Gastrocnemius medialis (tissue), 4 donors: ENCODE measurements at regions not wholly inside any gene's neighbourhood (a gene's known extent, or its start where the extent isn't known, plus 50 kb on each side); places are given as distances from the start of the nearest gene placed in this dataset.

Source experiments
- CTCF ChIP-seq, 5 experiments: fragments of 450-650 bp in 3 of 5; fragments of 200-600 bp in 2 of 5; sonication (generic) in 2 of 5; IDR thresholded peaks in 4 of 5; conservative IDR thresholded peaks in 1 of 5; 1 replicate in 4 of 5; 2 replicates in 1 of 5; pipeline ENCODE4 v1.5.1; 2016 to 2019; ENCODE audit warnings: antibody characterized with exemption in 5 of 5, mild to moderate bottlenecking in 3 of 5, moderate library complexity in 3 of 5
- POLR2A ChIP-seq, 2 donors: fragments of 450-650 bp; IDR thresholded peaks; one replicate each; pipeline ENCODE4 v1.6.1; 2017; ENCODE audit warnings: antibody characterized with exemption in 2 of 2, mild to moderate bottlenecking in 2 of 2, moderate library complexity in 2 of 2

- TF ChIP-seq CTCF (IDR thresholded peaks at IDR 0.05 in 4 of 5, conservative IDR thresholded peaks at IDR 0.05 in 1 of 5): no peak
- no peak for TF ChIP-seq POLR2A (IDR thresholded peaks at IDR 0.05)
These were observed 123.6 kb upstream of the CD96 start for GRCh38 chr3:111418391-111418790.
